Osteocyte (in vitro differentiated cells): ENCODE measurements at regions not wholly inside any gene's neighbourhood (a gene's known extent, or its start where the extent isn't known, plus 50 kb on each side); places are given as distances from the start of the nearest gene placed in this dataset.

Source experiments
- DNase-seq: peaks from one replicate; pipeline ENCODE4 v3.0.0; 2021; ENCODE audit warnings: mixed read lengths; ENCODE audit not compliant: unreplicated experiment; ENCODE audit errors: extremely low spot score
- H3K27ac Mint-ChIP-seq: one replicate; pipeline ENCODE4 v1.8.0; 2021; ENCODE audit warnings: mild to moderate bottlenecking, mixed read lengths; ENCODE audit not compliant: unreplicated experiment
- H3K27me3 Mint-ChIP-seq: one replicate; pipeline ENCODE4 v1.8.0; 2021; ENCODE audit warnings: mixed read lengths; ENCODE audit not compliant: unreplicated experiment
- H3K36me3 Mint-ChIP-seq: one replicate; pipeline ENCODE4 v1.8.0; 2021; ENCODE audit warnings: mixed read lengths; ENCODE audit not compliant: unreplicated experiment
- H3K4me1 Mint-ChIP-seq: one replicate; pipeline ENCODE4 v1.8.0; 2021; ENCODE audit warnings: mixed read lengths; ENCODE audit not compliant: unreplicated experiment
- H3K4me3 Mint-ChIP-seq: one replicate; pipeline ENCODE4 v1.8.0; 2021; ENCODE audit warnings: mild to moderate bottlenecking, moderate library complexity, mixed read lengths; ENCODE audit not compliant: unreplicated experiment
- H3K9me3 Mint-ChIP-seq: one replicate; pipeline ENCODE4 v1.8.0; 2021; ENCODE audit warnings: mixed read lengths; ENCODE audit not compliant: unreplicated experiment
- TF ChIP-seq, protein P1 (sequence below): fragments of 200-600 bp; sonication (generic); IDR thresholded peaks from 2 replicates; pipeline ENCODE4 v1.5.0; 2021; ENCODE audit warnings: antibody characterized with exemption, mild to moderate bottlenecking, moderate library complexity

DNA sequence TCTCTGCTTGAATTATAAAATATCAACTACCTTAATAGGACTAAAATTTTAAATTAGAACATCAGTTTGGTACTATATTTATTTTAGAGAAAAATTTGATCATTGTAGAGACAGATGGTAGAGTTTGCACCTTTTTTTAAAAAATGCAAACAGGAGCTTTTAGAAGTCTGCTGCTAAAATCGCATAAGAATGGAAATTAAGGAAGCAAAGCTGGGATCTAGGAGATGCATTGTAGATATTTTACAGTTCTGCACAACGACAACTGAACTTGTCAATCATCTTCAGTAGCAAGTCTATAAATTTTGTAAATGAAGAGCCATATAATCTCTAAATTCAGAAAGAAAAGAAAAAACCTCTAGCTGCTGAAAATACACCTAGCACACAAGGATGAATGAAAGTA lies 185.6 kb upstream of the KCNK2 start:
- no peak overlapping the region for H3K4me3 Mint-ChIP-seq
- TF ChIP-seq, protein P1, sequence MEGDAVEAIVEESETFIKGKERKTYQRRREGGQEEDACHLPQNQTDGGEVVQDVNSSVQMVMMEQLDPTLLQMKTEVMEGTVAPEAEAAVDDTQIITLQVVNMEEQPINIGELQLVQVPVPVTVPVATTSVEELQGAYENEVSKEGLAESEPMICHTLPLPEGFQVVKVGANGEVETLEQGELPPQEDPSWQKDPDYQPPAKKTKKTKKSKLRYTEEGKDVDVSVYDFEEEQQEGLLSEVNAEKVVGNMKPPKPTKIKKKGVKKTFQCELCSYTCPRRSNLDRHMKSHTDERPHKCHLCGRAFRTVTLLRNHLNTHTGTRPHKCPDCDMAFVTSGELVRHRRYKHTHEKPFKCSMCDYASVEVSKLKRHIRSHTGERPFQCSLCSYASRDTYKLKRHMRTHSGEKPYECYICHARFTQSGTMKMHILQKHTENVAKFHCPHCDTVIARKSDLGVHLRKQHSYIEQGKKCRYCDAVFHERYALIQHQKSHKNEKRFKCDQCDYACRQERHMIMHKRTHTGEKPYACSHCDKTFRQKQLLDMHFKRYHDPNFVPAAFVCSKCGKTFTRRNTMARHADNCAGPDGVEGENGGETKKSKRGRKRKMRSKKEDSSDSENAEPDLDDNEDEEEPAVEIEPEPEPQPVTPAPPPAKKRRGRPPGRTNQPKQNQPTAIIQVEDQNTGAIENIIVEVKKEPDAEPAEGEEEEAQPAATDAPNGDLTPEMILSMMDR = no peak
- no peak overlapping the region for H3K27ac Mint-ChIP-seq
- H3K36me3 Mint-ChIP-seq = no peaks in the 10 kb centered on the region
- H3K4me1 Mint-ChIP-seq = peaks cover 19% of the 10 kb centered on the region
- no peak for DNase-seq
- H3K27me3 Mint-ChIP-seq = no peaks in the 10 kb centered on the region
- H3K9me3 Mint-ChIP-seq = peaks cover 9% of the 10 kb centered on the region

DNA sequence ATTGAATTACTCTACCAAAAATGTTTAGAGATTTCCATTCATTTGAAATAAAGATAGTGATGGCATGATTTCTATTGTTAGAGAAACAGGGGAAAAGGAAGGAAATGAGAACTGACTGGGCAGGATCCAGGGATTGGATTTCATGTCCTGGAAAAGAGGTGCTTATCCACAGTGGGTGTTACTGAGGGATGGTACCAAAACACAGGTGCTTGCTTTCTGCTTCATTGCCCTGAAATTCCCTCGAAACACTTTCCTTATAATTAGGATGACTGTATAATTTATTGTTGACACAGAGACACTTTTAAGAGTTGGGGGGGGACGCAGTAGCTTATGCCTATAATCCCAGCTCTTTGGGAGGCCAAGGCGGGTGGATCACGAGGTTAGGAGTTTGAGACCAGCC lies 185.0 kb upstream of the KCNK2 start:
- Mint-ChIP-seq H3K27me3 (no peaks in the 10 kb centered on the region), H3K36me3 (no peaks in the 10 kb centered on the region), H3K9me3 (peaks cover 9% of the 10 kb centered on the region), H3K4me3 (no peak overlapping the region), H3K4me1 (peaks cover 26% of the 10 kb centered on the region), H3K27ac (no peak overlapping the region)
- DNase-seq = no peak
- TF ChIP-seq, protein P1 = no peak

DNA sequence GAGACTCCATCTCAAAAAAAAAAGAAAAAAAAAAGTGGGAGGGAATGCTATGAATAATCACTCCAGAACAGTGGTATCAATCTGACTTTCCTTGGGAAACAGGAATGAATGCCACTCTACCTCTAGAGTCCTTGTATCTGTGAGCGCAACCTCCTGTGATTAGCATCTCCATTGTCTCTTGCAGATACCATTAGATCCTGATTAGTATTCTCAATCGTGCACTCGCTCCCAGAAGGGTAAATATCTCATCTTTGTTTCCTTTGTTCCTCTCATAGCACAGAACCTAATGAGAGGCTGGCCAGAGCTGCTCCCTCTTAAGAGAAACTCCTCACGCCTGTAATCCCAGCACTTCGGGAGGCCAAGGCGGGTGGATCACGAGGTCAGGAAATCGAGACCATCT lies 184.4 kb upstream of the KCNK2 start:
- H3K9me3 Mint-ChIP-seq = peaks cover 4% of the 10 kb centered on the region
- H3K27ac Mint-ChIP-seq = no peak overlapping the region
- TF ChIP-seq, protein P1 = no peak
- H3K36me3 Mint-ChIP-seq = no peaks in the 10 kb centered on the region
- peaks cover 30% of the 10 kb centered on the region for H3K4me1 Mint-ChIP-seq
- no peaks in the 10 kb centered on the region for H3K27me3 Mint-ChIP-seq
- no peak for DNase-seq
- no peak overlapping the region for H3K4me3 Mint-ChIP-seq

DNA sequence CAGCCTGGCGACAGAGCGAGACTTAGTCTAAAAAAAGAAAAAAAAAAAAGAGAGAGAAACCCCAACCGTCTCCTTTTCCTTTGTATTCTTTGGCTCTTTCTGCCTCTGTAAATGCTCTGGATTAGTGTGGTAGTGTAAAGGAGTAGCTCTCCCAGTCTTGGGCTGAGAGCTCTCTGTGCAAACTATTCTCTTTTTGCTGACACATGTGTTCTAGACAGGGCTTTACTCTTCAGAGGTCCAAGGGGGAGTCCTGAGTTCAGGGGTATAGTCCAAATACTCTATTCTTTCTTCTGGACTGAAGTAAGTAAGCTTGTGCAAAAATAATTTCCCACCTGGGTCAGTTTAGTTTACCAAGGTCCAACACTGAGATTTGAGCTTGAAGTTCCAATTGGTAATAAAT lies 183.8 kb upstream of the KCNK2 start:
- Mint-ChIP-seq H3K27me3 (no peaks in the 10 kb centered on the region), H3K9me3 (no peaks in the 10 kb centered on the region), H3K27ac (no peak overlapping the region), H3K36me3 (no peaks in the 10 kb centered on the region), H3K4me1 (peaks cover 30% of the 10 kb centered on the region), H3K4me3 (no peak overlapping the region)
- no peak for DNase-seq
- TF ChIP-seq, protein P1 = no peak

DNA sequence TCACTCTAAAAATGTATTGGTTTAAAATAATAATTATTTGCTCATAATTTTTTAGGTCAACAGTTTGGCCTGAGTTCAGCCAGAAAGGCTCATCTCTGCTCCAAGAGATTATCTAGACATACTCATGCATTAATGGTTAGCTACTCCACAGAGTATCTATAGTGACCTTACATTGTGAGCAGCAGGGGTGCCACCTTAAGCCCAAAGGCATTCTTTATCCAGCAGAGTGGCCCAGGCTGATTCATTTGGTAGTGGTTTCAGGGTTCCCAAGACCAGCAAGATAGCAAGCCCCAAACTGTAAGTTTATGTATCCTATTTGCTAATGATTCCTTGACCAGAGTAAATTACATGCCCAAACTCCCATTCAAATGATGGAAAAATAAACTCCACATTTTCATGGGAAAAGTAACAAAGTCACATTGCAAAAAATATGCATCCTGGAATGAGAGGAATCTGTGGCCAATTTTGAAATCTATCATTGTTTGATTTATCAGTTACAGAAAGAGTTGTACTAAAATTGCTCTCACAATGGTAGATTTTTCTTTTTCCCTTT lies 182.6 kb upstream of the KCNK2 start:
- no peaks in the 10 kb centered on the region for H3K27me3 Mint-ChIP-seq
- DNase-seq = no peak

More for the DNA sequence above, 182.6 kb upstream of the KCNK2 start:
- no peak overlapping the region for H3K4me3 Mint-ChIP-seq
- H3K4me1 Mint-ChIP-seq = peaks cover 30% of the 10 kb centered on the region
- no peaks in the 10 kb centered on the region for H3K36me3 Mint-ChIP-seq
- TF ChIP-seq, protein P1 = no peak
- no peaks in the 10 kb centered on the region for H3K9me3 Mint-ChIP-seq
- H3K27ac Mint-ChIP-seq = no peak overlapping the region
